Fibroblast of skin of back (primary cell): ENCODE measurements at regions not wholly inside any gene's neighbourhood (a gene's known extent, or its start where the extent isn't known, plus 50 kb on each side); places are given as distances from the start of the nearest gene placed in this dataset.
"Not testable (repeated sequence)": the region's sequence is repeated elsewhere in the genome, so short reads cannot be mapped to it uniquely, and the experiment has no call there.

Experiments
- DNase-seq: peaks from one replicate; pipeline ENCODE4 v3.0.0-alpha.2; 2013

DNA sequence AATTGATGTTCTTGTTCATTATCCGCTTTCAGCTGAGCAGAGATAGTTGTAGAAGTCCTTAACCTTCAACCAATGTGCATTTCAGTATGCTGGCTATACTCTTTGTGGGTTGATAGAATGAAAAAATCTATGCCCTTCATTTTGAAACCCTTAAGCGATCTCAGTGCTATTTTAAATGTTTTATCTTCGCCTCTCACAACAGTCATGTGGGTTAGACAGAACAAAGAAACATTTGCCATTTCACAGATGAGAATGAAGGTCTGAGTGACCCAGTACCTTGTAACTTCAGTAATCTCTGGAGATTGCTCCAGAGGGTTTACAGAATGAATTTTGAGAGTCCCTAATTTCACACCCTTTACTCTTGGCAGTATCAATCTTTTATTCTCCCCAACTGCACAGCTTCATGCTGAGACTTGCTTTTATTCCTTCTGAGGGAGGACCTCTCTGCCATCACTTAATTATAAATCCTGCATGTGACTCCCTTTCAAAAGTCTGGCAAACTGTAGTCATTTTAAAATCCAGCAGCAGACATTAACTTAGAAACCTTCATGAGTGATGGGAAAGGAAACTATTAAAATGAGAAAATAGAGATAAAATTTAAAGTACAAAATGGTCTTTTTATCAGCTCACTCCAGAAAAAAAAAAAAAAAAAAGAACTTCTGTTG, 921.5 kb downstream of the RAB28 start:
- no peak for DNase-seq

DNA sequence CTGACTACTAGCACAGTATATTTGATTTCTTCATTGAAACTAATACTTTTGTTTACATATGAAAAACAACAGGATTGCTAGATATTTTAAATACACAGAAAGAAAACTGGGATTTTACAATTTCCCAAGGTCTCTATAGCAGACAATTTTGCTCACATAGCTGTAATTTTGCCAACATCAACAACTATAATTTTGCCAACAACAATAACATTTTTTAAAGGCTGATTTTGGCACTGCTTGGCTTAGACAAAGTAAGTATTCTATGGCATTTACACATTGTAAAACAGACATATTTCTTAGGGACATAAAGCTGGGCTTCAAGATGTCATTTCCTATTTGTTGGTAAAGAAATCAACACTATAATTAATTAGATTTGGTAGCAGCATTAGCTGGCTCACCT, 922.1 kb downstream of the RAB28 start:
- DNase-seq: no peak

DNA sequence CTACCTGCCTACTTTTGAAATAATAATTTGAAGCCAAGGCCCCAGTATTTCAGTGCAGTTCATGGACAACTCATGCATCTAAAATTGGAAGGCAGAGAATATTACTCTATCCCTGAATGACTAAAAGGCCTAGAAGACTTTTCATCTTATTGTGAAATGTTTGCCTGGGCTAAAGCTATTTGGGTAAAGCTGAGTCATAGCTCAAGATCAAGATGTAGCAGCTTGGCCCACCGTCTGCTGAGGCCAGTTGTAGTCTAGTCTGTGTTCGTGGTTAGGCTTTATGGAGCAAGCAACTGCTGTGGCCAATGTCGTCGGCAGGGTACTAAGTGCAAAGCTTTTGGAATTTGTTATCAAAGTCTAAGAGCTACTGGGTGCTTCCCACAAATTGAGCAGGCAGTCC, 929.1 kb downstream of the RAB28 start:
- DNase-seq: peak; percentile 8

DNA sequence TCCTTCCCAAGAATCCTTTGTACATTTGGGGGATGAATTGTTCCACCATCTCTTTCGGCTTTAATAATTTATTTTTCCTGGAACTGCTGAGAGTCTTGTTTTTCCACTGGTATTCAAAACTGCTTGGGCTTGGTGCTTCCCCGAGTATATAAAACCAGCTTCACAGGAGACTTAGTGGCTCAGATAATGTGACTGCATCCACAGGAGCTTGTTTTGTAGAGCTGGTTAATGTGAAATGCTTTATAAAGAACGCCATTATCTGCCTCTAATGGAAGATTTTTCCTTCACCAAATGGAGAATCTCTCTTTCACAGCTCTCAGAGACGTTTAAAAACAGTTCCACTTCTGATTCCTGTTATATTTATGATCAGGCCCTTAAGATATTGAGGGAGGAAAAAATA, 935.5 kb downstream of the RAB28 start:
- no peak for DNase-seq

DNA sequence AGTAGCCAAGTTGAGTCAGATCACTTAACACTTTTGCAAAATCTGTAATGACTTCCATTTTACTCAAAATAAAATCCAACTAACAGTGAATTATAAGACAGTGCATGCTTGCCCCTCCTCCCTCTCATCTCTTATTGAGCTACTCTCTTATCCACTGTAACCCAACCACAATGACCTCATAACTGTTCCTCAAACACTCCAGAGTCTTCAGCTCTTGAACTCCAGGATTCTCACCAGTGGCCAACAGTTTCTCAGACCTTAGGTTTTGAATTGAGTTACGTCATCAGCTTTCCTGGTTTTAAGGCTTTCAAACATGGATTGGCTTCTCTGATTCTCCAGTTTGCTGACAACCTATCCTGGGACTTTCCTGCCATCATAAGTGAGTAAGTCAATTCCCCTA, 938.3 kb downstream of the RAB28 start:
- DNase-seq: no peak

DNA sequence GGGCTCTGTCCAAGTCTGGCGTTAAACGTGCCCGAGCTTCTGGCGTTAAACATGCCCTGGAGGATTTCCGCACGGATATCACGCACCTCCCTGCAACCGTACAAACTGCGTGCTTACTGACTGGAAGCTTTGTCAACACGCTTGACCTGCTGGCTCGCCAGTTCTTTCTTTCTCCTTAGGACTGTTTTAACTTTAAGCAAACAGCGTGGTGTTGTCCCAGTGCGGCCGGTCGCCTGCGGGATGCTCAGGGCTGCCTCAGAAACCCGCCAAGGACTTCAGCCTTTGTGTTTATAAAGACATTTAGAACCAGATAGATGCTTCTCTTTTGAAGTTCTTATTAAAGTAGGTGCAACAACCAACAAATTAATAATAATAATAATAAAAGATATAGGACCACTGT, 946.0 kb downstream of the RAB28 start:
- DNase-seq: no peak

DNA sequence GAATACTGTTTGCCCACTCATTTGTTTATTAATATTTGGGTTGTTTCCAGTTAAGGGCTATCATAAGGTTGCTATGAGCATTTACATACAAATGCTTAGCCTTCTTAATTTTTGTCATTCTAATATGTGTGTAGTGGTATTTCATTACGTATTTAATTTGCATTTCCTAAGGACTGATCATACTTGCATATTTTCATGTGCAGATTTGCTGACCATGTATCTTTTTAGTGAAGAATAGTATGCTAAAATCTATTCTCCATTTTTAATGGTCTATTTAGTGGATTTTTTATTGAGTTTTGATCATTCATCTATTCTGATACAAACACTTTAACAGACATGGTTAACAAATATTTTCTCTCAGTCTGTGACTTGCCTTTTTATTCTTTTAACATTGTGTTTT, 949.5 kb downstream of the RAB28 start:
- DNase-seq: no peak

DNA sequence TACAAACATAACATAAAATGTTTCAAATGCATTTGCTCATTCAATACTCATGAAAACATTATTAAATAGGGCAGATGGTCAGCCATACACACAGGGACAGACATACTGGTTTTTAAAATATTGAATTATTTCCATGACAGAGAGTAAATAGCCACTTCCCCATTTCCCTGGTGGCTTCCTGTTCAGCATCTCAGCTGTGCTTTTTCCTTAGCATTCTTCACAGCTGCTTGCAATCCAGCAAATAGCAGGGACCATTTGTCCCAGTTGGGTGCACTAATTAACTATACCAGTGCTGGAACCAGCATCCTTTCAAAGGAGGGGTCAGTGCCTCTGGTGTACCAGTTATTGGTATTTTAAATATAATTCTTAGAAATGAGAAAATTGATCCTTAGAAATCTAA, 964.7 kb downstream of the RAB28 start:
- no peak for DNase-seq

DNA sequence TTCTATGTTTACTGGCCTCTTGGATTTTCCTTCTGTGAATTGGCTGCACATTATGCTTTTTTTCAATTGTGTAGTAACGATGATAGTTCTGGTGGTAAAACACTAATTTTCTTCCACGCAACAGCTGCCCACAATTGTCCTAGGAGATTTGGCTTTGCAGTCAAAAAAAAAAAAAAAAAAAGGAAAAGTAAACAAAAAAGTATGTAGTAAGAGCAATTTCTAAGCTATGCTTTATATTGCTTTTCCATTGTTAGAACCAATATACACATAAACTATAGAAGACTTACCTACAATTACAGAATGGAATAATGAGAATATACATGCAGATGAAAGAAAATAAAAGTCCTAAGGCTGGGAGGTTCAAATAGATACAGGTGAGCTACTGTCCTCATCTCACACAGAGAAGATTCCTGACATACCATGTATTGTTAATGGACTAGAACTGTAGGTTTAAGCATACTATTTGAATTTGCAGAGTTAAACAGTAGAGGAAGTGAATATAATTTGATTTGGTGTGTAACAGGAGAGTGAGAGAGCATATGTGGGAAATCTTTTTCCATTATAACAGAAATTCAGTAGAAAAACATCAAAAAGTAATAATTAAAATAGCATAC, 976.2 kb downstream of the RAB28 start:
- DNase-seq: no peak

DNA sequence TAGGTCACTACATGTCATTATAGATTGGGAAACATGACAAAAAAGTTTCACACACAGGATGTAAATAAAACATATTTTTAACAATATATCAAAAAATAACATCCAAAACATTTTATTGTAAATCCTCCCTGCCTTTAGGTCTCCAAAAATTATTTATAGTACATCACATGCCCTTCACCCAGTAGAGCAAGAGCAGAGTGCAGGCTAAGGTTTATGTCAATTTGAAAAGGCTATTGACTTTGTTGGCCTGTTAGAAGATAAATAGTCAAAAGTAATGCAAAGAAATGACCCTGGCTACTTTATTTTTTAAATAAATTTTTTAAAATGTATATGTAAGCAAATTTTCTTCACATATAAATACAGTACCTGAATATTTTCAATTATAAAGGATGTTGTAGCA, 983.7 kb downstream of the RAB28 start:
- DNase-seq: no peak

DNA sequence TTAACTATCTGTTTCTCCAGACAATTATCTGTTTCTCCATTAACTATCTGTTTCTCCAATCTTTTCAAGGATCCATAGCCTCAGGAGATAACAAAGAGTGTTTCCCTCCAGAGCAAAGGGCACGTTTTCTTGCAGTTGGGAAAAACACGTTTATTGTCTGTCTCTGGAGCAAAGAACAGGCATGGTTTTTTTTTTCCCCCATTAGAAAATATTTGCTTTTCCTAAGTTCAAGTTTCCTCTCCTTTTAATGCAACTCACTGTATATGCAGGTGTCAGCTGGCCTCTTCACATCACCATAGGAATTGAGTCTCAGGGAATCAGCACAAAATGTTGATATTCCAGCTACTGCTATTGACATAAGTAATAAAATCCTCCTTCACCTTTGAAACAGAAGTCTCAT, 984.4 kb downstream of the RAB28 start:
- no peak for DNase-seq

DNA sequence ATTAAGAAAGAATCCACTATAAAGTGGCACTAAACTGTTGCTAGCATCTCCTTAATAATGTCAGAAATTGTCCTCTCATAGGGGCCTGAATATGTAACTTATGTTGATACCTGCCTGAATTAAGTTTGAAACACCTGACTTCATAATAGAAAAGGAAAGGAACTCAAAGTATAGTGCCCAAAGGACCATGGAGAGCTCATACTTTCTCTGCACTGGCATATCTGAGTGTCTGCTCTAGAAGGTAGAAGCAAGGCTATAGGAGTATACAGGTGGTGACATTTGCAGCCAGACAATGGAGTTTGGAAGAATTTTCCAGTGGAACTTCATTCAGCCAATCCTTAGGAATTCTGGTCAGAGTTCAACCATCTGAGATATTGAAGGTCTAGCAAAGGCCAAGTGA, 988.9 kb downstream of the RAB28 start:
- no peak for DNase-seq

DNA sequence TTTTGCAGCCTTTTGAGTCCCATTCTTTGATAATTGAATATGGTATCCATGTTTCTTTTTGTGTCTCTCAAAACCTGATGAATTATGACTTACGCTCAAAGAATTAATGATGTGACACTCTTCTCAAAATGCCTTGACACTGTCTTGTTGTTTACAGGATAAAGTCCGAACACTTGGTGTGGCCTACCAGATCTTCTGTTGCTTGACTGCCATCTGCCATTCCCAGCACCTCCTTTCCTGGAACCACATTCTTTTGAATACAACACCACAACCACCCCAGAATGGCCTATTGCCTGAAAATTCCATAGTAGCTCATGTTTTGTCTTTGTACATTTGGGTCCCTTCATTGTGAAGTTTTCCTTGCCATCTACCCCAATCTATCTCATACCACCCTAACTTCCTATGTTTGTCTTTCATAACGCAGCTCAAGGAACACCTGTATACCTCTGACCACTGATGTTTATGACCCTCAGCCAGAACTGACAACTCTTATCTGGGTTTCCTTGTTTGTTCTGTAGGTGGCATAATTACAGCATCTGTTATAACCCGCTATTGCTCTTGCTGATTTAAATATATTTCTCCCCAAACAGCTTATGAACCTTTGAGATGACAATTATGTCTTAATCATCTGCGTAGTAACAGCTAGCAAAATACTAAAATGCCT, 991.3 kb downstream of the RAB28 start:
- no peak for DNase-seq

DNA sequence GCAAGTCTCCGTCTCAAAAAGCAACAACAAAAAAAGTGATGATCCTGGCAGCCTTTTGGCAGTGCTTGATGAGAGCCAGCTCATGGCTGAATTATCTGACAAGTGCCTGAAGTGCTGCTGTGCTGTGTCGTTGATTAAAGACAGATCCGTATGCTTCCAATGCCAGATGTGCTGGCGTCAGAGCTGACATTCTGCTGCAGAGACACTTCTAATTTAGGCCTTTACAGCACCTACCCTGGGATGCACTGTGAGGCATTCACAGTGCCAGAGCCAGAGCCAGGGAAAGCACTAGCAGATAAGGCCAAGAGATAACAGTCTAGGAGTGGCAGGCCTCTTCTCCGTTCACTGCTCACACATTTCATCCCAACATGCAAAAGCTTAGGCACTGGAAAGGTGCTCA, 995.5 kb downstream of the RAB28 start:
- DNase-seq: no peak

DNA sequence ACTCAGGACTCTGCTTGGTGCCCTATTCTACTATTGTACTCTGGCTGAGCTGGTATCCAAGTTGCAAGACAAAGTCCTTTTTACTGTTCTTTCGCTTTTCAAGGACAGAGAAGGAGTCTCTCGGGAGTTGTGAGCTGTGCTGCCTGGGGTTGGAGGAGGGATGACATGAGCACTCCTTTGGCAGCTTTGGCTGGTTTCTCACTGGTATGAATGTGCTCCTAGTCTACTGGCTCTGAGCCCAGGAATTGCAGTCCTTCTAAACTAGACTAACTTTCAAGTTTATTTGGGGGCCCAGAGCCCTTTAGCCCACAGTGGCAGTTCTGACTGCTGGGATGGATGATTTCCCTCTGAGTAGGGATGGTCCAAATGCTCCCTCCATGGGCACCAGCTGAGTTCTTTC, 997.1 kb downstream of the RAB28 start:
- DNase-seq: no peak

DNA sequence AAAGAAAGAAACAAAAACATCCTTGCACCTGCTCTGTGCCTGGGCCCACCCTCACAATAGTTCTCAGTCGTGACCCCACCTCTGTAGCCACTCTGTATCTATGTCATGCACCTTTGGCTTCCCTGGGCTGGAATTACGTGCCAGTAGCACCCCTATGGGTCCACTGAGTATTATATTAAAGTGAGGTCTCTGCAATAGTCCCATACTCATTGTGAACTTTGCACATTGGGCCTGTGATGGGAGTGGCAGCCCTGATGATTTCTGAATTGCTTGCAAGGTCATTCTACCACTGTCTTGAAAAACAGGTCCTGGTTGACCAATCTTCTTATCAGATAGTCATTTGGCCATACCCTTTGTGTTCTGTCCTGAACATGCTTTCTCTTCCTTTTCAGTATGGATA, 1012.1 kb downstream of the RAB28 start:
- DNase-seq: no peak

DNA sequence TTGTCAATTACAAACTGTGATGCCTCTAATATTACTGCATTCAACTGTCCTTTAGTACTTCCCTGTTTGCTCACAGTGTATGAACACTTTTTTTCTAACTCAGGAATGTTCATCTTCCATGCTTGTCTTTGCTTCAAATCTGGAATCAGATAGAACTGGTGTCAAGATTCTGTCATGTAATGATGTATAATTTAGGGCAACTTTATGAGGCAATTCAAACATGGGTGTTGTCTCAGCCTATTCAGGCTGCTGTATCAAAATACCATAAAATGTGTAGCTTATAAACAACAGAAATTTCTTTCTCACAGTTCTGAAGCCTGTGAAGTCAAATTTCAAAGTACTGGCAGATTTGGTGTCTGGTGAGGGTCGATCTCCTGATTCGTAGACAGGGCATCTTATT, 1012.9 kb downstream of the RAB28 start:
- no peak for DNase-seq

DNA sequence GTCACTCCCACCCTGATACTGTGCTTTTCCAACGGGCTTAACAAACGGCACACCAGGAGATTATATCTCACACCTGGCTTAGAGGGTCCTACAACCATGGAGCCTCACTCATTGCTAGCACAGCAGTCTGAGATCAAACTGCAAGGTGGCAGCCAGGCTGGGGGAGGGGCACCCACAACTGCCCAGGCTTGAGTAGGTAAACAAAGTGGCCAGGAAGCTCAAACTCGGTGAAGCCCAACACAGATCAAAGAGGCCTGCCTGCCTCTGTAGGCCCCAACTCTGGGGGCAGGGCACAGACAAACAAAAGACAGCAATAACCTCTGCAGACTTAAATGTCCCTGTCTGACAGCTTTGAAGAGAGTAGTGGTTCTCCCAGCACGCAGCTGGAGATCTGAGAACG, 1022.6 kb downstream of the RAB28 start:
- DNase-seq: not testable (repeated sequence)

DNA sequence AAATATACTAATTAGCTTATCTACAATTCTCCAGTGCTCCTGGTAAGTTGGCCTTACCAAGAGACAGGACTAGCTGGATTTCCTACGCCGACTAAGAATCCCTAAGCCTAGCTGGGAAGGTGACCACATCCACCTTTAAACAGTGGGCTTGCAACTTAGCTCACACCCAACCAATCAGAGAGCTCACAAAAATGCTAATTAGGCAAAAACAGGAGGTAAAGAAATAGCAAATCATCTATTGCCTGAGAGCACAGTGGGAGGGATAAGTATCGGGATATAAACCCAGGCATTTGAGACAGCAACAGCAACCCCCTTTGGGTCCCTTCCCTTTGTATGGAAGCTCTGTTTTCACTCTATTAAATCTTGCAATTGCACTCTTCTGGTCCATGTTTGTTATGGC, 1025.0 kb downstream of the RAB28 start:
- no peak for DNase-seq

DNA sequence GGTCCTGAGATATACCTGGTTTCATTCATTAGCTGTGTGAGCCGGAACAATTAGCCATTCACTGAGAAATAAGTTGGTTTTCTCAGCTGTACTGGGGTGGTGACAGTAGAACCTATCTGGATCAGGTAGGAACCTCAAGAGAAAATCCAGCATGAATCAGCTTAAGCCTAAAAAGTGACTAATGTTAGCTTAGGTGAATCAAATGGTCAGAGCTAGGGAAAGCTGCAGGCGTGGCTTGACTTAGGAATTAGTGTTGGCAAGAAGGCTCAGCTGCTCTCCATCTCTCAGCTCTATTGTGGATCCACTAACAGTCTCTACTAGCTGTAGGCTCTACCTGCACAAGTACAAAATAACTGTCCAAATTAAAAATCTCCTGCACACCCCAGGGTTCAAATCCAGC, 1025.5 kb downstream of the RAB28 start:
- no peak for DNase-seq

DNA sequence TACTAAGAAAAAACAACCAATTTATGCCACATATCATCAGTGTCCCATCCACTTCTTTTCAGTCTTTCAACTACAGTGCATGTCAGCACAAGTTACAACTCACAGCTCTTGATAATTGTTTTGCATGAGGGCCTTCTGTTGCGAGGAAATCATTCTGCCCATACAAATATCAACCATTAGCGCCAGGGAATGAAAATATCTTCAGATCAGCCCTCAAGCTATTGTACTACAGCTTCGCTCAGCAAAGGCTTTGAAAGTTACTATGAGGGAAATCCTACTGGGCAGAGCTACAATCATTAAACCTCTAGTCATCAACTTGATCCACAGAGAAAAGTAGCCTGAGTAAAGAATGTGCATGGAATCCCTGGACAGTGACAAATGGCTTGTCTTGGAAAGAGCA, 1023.6 kb upstream of the HS3ST1 start:
- DNase-seq: no peak

DNA sequence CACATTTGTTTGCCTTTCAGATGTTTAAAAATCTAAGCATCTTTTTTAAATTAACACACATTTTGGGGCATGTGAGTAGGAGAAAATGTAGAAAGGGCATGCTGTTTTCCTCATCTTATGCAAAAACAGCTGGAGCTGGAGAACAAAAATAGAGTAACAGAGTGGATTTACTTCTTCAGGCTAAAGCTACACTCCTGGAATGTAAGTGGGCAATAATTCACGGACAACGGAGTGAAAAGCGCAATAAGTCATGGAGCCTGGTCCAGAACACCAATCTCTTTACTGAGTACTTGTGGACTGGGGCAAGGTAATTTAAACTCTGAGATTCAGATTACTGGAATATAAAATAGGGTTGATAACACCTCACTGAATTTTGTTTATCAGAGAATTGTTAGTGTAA, 1018.8 kb upstream of the HS3ST1 start:
- no peak for DNase-seq

DNA sequence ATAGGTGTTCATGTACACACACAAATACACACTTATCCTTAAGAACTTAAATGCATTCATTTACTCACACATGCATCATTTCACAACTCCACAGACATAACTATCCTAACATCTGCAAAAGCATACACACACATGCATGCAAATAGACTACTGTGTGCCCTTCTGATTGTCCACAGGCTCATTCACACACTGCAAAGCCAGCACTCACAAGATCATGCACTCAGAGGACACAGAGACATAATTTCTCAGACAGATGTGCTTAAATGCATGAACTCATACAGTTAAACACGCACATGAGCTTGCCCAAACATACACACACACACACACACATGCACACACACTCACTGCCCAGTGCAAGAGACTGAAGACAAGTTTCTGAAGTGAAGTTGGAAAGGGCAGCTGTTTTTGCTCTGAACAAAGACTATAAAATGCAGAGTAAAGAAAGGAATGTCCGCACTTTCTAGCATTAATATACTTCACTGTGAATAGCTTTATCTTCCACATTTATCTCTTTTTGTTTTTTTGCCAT, 1018.0 kb upstream of the HS3ST1 start:
- DNase-seq: no peak

DNA sequence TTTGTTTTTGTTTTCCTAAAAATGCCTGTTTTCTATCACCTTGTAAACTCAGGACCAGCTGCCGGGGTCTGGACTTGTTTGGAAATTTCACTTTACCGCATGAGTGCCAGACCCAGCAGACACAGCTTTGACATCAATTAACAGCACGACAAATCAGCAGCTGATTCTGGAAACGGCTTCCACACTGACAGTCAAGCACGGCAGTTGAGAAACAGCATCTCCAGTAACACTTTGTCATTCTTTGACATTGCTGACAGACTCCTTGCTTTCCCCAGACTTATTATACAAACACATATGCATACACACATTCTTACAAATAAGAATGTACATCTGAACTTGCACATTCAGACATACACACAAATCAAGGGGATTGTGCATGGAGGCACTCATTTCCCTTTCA, 1017.6 kb upstream of the HS3ST1 start:
- DNase-seq: no peak
